GM12878 (cell line): ENCODE measurements at regions not wholly inside any gene's neighbourhood (a gene's known extent, or its start where the extent isn't known, plus 50 kb on each side); places are given as distances from the start of the nearest gene placed in this dataset.

Experiments used
- ATAC-seq: fragments of 200-7000 bp; cut with Tn5 transposase; 3 replicates; pipeline ENCODE4 v1.9.1; 2020; ENCODE audit warnings: mild to moderate bottlenecking, moderate library complexity
- BruUV-seq: library from RNA; stranded (reverse); fragments of 400-500 nt; replicated peaks from 2 replicates; lab custom pipeline; 2021; lab: Mats Ljungman, UMichigan
- CTCF ChIA-PET: fragments of 300-600 bp; sonication (Branson Sonifier 250); formaldehyde crosslinking; extraction: SDS; loops from one replicate; lab custom pipeline; 2021; ENCODE audit warnings: inconsistent platforms; lab: Yijun Ruan, JAX
- POLR2A ChIA-PET: fragments of 350-600 bp; formaldehyde crosslinking; extraction: SDS; loops from one replicate; lab custom pipeline; 2021; ENCODE audit warnings: inconsistent platforms; lab: Charles Lee
- RAD21 ChIA-PET: fragments of 300-600 bp; sonication (Branson Sonifier 250); formaldehyde crosslinking; loops from one replicate; lab custom pipeline; 2023; ENCODE audit warnings: antibody characterized with exemption; ENCODE audit not compliant: unreplicated experiment; lab: Charles Lee
- SMC1A ChIA-PET: fragments of 300-600 bp; sonication (Branson Sonifier 250); formaldehyde crosslinking; loops from one replicate; lab custom pipeline; 2023; ENCODE audit not compliant: unreplicated experiment, uncharacterized antibody; lab: Charles Lee
- DNase-seq: peaks from one replicate; pipeline ENCODE4 v3.0.0-alpha.2; 2011; ENCODE audit warnings: low read depth, low spot score
- FAIRE-seq: peaks from 3 replicates; lab custom pipeline; 2011; peaks lifted over from hg19 to GRCh38; lab: Jason Lieb, UNC
- H2AFZ ChIP-seq: 2 replicates; pipeline ENCODE4 v1.6.0; 2011; ENCODE audit warnings: low read depth, low read length, control low read depth; ENCODE audit not compliant: control insufficient read depth
- H3K27ac ChIP-seq: 2 replicates; pipeline ENCODE4 v1.5.1; 2011; ENCODE audit warnings: control low read depth; ENCODE audit not compliant: control insufficient read depth, insufficient read depth
- H3K27me3 ChIP-seq, 2 experiments: replicated peaks in 1 of 2; 2 replicates each; pipeline versions ENCODE4 v1.6.0 to v1.6.1; 2011; ENCODE audit warnings: low read length in 1 of 2; ENCODE audit not compliant: control insufficient read depth in 2 of 2, insufficient read depth in 2 of 2
- H3K36me3 ChIP-seq, 2 experiments: 2 replicates each; pipeline ENCODE4 v1.5.1; 2011; ENCODE audit warnings: low read length in 1 of 2; ENCODE audit not compliant: control insufficient read depth in 2 of 2, insufficient read depth in 2 of 2
- H3K4me1 ChIP-seq: 2 replicates; pipeline ENCODE4 v1.6.1; 2011; ENCODE audit warnings: mild to moderate bottlenecking, low read length, moderate library complexity, mixed read lengths; ENCODE audit not compliant: control insufficient read depth, insufficient read depth
- H3K4me2 ChIP-seq: 2 replicates; pipeline ENCODE4 v1.6.0; 2011; ENCODE audit warnings: control low read depth; ENCODE audit not compliant: control insufficient read depth, insufficient read depth
- H3K4me3 ChIP-seq: fragments of 200-600 bp; sonication (generic); 2 replicates; pipeline ENCODE4 v1.5.1; 2016
- H3K79me2 ChIP-seq: 2 replicates; pipeline ENCODE4 v1.6.0; 2011; ENCODE audit warnings: low read length; ENCODE audit not compliant: control insufficient read depth, insufficient read depth
- H3K9ac ChIP-seq: 2 replicates; pipeline ENCODE4 v1.8.0; 2011; ENCODE audit warnings: low read length, control low read depth, mixed read lengths; ENCODE audit not compliant: control insufficient read depth, insufficient read depth
- H3K9me3 ChIP-seq: replicated peaks from 3 replicates; pipeline ENCODE4 v1.5.1; 2011; ENCODE audit warnings: mild to moderate bottlenecking, low read length; ENCODE audit not compliant: control insufficient read depth, insufficient read depth
- H4K20me1 ChIP-seq: 2 replicates; pipeline ENCODE4 v1.6.0; 2011; ENCODE audit not compliant: control insufficient read depth, insufficient read depth
- CREM ChIP-seq: IDR thresholded peaks from 2 replicates; pipeline ENCODE4 v1.6.1; 2014; ENCODE audit warnings: antibody characterized with exemption, low read depth
- E4F1 ChIP-seq: fragments of 450-650 bp; IDR thresholded peaks from 2 replicates; pipeline ENCODE4 v1.6.1; 2018; ENCODE audit warnings: borderline replicate concordance, mild to moderate bottlenecking; ENCODE audit not compliant: partially characterized antibody
- FOXK2 ChIP-seq: fragments of 450-650 bp; IDR thresholded peaks from 2 replicates; pipeline ENCODE4 v1.6.1; 2017; ENCODE audit warnings: mild to moderate bottlenecking, moderate library complexity
- GABPA ChIP-seq: IDR thresholded peaks from 2 replicates; pipeline ENCODE4 v1.6.1; 2014; ENCODE audit warnings: antibody characterized with exemption, low read depth, mild to moderate bottlenecking, inconsistent platforms
- HSF1 ChIP-seq: fragments of 150-350 bp; IDR thresholded peaks from 2 replicates; pipeline ENCODE4 v1.6.1; 2014; ENCODE audit warnings: mild to moderate bottlenecking, low read depth, low read length
- KLF5 ChIP-seq: fragments of 450-650 bp; IDR thresholded peaks from 2 replicates; pipeline ENCODE4 v1.6.1; 2014; ENCODE audit warnings: mild to moderate bottlenecking; ENCODE audit not compliant: partially characterized antibody
- PML ChIP-seq: IDR thresholded peaks from 2 replicates; pipeline ENCODE4 v1.6.1; 2012; ENCODE audit warnings: low read length, inconsistent platforms
- RAD51 ChIP-seq: fragments of 450-650 bp; IDR thresholded peaks from 2 replicates; pipeline ENCODE4 v1.6.1; 2016; ENCODE audit warnings: moderate library complexity, mild to moderate bottlenecking, inconsistent platforms
- SRF ChIP-seq, 2 experiments: IDR thresholded peaks; 2 replicates each; pipeline ENCODE4 v1.6.1; 2011; ENCODE audit warnings: low read depth in 2 of 2, low read length in 2 of 2, mild to moderate bottlenecking in 1 of 2, moderate library complexity in 1 of 2
- TARDBP ChIP-seq: IDR thresholded peaks from 2 replicates; pipeline ENCODE4 v1.6.1; 2016; ENCODE audit warnings: borderline replicate concordance
- WGBS: methylation state at CpG from one replicate; pipeline ENCODE4 v1.1.6; 2016; ENCODE audit warnings: low lambda C conversion rate; ENCODE audit not compliant: insufficient replicate concordance, insufficient coverage; ENCODE audit errors: missing lambda C conversion rate; 5-methylcytosine and 5-hydroxymethylcytosine counted together
- in situ Hi-C: fragments of 300-500 bp; cut with MboI; formaldehyde crosslinking; loops from 9 replicates; pipeline ENCODE4 v1.14.3; 2018; ENCODE audit warnings: mixed read lengths
- intact Hi-C: fragments of 100-400 bp; cut with micrococcal nuclease; formaldehyde crosslinking; loops from one replicate; pipeline ENCODE4 v1.14.2; 2022; ENCODE audit not compliant: unreplicated experiment
- TF ChIP-seq, protein P1 (sequence below): fragments of 450-650 bp; formaldehyde crosslinking; IDR thresholded peaks from 2 replicates; pipeline ENCODE4 v1.4.0; 2020; ENCODE audit warnings: mild to moderate bottlenecking, moderate library complexity
- TF ChIP-seq, protein P2 (sequence below): fragments of 150-350 bp; IDR thresholded peaks from 2 replicates; pipeline ENCODE4 v1.6.1; 2016; ENCODE audit warnings: low read depth, low read length

DNA sequence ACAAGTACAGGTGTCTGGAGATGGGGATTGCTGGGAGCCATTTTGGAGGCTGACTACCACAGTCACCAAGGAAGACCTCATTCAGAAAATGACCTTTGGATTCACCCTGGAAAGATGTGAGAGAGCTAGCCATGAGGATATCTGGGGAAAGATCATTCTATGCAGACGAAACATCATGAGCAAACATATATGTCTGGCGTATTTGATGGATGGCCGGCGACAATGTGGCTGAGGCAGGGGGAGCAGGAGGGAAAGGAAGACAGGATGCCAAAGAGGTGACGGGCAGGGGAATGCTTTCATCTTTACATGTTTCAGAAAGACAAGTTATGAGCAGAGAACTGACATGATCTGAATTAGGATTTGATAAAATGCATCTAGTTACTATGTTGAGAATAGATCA is 61.5 kb upstream of the SOX13 start:
- WGBS = 55% methylated on average over 5 of the region's 5 CpGs
- no peak overlapping the region for H3K4me3 ChIP-seq

More for the DNA sequence above, 61.5 kb upstream of the SOX13 start:
- no peak for FAIRE-seq
- Histone ChIP-seq H3K79me2 (no peaks in the 10 kb centered on the region), H3K4me2 (no peak overlapping the region), H3K9me3 (no peaks in the 10 kb centered on the region), H3K9ac (no peak overlapping the region), H3K36me3 (no peaks in the 10 kb centered on the region), H3K27ac (no peak overlapping the region), H3K4me1 (no peaks in the 10 kb centered on the region), H2AFZ (no peak overlapping the region), H3K27me3 (no peaks in the 10 kb centered on the region), H4K20me1 (no peaks in the 10 kb centered on the region)
- ChIA-PET SMC1A (no interaction called here), RAD21 (no interaction called here), CTCF (no interaction called here), POLR2A (no interaction called here)
- ATAC-seq = no peak
- TF ChIP-seq FOXK2 (no peak), GABPA (no peak), E4F1 (no peak), KLF5 (no peak), RAD51 (no peak), TARDBP (no peak), PML (no peak), CREM (no peak), HSF1 (no peak), SRF (IDR thresholded peaks at IDR 0.05; ENCODE audit: low read depth in 2 of 2, low read length in 2 of 2) (no peak)
- TF ChIP-seq, protein P1, sequence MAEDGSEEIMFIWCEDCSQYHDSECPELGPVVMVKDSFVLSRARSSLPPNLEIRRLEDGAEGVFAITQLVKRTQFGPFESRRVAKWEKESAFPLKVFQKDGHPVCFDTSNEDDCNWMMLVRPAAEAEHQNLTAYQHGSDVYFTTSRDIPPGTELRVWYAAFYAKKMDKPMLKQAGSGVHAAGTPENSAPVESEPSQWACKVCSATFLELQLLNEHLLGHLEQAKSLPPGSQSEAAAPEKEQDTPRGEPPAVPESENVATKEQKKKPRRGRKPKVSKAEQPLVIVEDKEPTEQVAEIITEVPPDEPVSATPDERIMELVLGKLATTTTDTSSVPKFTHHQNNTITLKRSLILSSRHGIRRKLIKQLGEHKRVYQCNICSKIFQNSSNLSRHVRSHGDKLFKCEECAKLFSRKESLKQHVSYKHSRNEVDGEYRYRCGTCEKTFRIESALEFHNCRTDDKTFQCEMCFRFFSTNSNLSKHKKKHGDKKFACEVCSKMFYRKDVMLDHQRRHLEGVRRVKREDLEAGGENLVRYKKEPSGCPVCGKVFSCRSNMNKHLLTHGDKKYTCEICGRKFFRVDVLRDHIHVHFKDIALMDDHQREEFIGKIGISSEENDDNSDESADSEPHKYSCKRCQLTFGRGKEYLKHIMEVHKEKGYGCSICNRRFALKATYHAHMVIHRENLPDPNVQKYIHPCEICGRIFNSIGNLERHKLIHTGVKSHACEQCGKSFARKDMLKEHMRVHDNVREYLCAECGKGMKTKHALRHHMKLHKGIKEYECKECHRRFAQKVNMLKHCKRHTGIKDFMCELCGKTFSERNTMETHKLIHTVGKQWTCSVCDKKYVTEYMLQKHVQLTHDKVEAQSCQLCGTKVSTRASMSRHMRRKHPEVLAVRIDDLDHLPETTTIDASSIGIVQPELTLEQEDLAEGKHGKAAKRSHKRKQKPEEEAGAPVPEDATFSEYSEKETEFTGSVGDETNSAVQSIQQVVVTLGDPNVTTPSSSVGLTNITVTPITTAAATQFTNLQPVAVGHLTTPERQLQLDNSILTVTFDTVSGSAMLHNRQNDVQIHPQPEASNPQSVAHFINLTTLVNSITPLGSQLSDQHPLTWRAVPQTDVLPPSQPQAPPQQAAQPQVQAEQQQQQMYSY (CRISPR knock-in tag) = no peak
- TF ChIP-seq, protein P2, sequence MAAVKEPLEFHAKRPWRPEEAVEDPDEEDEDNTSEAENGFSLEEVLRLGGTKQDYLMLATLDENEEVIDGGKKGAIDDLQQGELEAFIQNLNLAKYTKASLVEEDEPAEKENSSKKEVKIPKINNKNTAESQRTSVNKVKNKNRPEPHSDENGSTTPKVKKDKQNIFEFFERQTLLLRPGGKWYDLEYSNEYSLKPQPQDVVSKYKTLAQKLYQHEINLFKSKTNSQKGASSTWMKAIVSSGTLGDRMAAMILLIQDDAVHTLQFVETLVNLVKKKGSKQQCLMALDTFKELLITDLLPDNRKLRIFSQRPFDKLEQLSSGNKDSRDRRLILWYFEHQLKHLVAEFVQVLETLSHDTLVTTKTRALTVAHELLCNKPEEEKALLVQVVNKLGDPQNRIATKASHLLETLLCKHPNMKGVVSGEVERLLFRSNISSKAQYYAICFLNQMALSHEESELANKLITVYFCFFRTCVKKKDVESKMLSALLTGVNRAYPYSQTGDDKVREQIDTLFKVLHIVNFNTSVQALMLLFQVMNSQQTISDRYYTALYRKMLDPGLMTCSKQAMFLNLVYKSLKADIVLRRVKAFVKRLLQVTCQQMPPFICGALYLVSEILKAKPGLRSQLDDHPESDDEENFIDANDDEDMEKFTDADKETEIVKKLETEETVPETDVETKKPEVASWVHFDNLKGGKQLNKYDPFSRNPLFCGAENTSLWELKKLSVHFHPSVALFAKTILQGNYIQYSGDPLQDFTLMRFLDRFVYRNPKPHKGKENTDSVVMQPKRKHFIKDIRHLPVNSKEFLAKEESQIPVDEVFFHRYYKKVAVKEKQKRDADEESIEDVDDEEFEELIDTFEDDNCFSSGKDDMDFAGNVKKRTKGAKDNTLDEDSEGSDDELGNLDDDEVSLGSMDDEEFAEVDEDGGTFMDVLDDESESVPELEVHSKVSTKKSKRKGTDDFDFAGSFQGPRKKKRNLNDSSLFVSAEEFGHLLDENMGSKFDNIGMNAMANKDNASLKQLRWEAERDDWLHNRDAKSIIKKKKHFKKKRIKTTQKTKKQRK = no peak
- intact Hi-C loops (no loop called here), in situ Hi-C loops (no loop called here)
- no TSS peak for BruUV-seq
- DNase-seq = no peak
